Activated naive CD4-positive, alpha-beta T cell treated with anti-CD3 and anti-CD28 coated beads, Interleukin-2, amount 50 U/mL, for 24 hours (primary cell): ENCODE measurements at regions not wholly inside any gene's neighbourhood (a gene's known extent, or its start where the extent isn't known, plus 50 kb on each side); places are given as distances from the start of the nearest gene placed in this dataset.

Experiments used
- H3K27ac Mint-ChIP-seq: one replicate; pipeline ENCODE4 v1.8.0; 2021; ENCODE audit warnings: mild to moderate bottlenecking, mixed read lengths
- H3K27me3 Mint-ChIP-seq: one replicate; pipeline ENCODE4 v1.8.0; 2021; ENCODE audit warnings: mixed read lengths
- H3K36me3 Mint-ChIP-seq: one replicate; pipeline ENCODE4 v1.8.0; 2021; ENCODE audit warnings: mixed read lengths
- H3K4me1 Mint-ChIP-seq: one replicate; pipeline ENCODE4 v1.8.0; 2021; ENCODE audit warnings: mixed read lengths
- H3K4me3 Mint-ChIP-seq: one replicate; pipeline ENCODE4 v1.8.0; 2021; ENCODE audit warnings: mild to moderate bottlenecking, mixed read lengths
- H3K9me3 Mint-ChIP-seq: one replicate; pipeline ENCODE4 v1.8.0; 2021; ENCODE audit warnings: mixed read lengths

DNA sequence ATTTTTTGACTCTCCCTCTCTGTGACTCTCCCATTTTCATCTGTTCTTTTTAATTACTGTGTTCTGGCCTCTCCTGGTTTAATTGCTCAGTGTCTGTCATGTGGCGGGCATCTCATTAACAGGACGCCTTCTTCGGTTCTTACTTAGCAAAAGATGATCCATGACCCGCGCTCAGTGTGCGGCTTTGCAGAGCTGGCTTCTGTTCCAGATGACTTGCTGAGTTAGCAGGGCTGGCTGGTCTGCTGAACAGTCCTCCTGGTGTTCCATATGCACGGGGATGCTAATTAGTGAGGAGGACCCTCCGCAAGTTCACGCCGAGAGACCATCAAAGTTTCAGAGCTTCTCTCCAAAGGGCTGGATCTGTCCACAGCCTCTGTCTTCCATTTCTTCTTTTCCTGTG is 258.6 kb upstream of the MKI67 start:
- no peak overlapping the region for H3K4me3 Mint-ChIP-seq
- H3K27me3 Mint-ChIP-seq, result peaks cover 7% of the 10 kb centered on the region
- no peak overlapping the region for H3K27ac Mint-ChIP-seq
- H3K9me3 Mint-ChIP-seq, result no peaks in the 10 kb centered on the region
- H3K4me1 Mint-ChIP-seq, result no peaks in the 10 kb centered on the region
- no peaks in the 10 kb centered on the region for H3K36me3 Mint-ChIP-seq

DNA sequence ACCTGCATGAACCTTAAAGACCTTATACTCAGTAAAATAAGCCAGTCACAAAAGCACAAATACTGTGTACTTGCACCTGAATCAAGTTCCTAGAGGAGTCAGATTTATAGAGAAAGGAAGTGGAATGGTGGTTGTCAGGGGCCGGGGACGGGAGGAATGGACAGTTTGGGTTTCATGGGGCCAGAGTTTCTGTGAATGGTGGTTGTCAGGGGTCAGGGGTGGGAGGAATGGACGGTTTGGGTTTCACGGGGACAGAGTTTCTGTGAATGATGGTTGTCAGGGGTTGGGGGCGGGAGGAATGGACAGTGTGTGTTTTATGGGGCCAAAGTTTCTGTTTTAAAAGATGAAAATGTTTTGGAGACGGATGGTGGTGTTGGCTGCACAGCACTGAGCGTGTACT is 260.0 kb upstream of the MKI67 start:
- H3K9me3 Mint-ChIP-seq, result no peaks in the 10 kb centered on the region

DNA sequence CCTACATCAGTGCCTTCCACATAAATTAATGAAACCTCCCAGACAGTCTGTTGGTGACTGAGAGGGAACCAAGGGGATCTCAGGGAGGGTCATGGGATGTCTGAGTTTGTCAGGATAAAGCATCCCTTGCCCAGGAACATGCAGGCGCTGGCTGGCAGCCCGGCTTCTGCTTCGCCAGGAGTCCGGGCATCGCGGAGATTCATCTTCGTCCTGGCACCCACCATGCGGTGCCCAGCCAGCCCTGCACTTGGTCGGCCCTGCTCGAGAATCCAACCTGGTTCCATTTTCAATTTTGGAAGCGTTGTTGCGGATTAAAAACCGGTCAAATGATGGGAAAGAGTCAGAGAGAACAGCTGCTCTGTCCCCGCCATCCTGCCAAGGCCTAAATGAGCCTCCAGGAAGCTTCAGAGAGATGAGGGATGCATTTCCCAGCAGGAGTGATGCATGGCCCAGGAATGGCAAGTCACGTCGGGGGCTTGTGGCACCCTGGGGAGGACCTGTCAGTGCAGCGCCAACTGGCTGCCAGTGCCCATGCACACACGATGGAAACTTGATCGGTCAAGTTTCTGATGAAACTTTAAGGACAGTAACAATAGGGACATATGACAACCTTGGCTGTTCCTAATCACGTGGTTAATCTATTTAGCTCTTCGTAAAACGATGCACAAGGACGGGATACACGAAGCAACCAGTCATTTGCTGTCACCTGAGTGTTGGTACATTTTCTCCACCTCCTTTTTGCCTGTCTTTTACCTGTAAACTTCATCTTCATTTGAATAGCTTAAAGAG is 260.8 kb upstream of the MKI67 start:
- H3K27ac Mint-ChIP-seq, result no peak overlapping the region
- no peak overlapping the region for H3K4me3 Mint-ChIP-seq
- H3K36me3 Mint-ChIP-seq, result no peaks in the 10 kb centered on the region
- no peaks in the 10 kb centered on the region for H3K9me3 Mint-ChIP-seq
- no peaks in the 10 kb centered on the region for H3K4me1 Mint-ChIP-seq
- H3K27me3 Mint-ChIP-seq, result peaks cover 9% of the 10 kb centered on the region

More for the DNA sequence above, 260.0 kb upstream of the MKI67 start:
- Mint-ChIP-seq H3K27me3 (peaks cover 9% of the 10 kb centered on the region), H3K4me1 (no peaks in the 10 kb centered on the region), H3K27ac (no peak overlapping the region), H3K4me3 (no peak overlapping the region), H3K36me3 (no peaks in the 10 kb centered on the region)

DNA sequence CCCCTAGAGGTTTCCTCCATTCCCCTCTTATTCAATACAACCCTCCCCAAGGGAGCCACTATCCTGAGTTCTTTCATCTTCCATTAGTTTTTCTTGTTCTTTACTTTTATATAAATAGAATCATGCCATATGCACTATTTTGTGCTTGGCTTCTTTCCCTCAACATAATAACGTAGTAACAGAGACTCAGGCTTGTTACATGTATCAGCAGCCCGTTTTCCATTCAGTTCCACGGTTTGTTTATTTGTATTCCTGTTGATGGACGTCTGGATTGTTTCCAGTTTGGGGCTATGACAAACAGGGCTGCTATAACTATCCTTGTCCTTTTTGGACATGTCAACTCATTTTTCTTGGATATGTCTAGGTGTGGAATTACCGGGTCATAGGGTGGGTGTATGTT is 264.4 kb upstream of the MKI67 start:
- no peak overlapping the region for H3K27ac Mint-ChIP-seq
- H3K27me3 Mint-ChIP-seq, result peaks cover 12% of the 10 kb centered on the region
- no peaks in the 10 kb centered on the region for H3K4me1 Mint-ChIP-seq
- no peak overlapping the region for H3K4me3 Mint-ChIP-seq
- H3K9me3 Mint-ChIP-seq, result no peaks in the 10 kb centered on the region
- H3K36me3 Mint-ChIP-seq, result no peaks in the 10 kb centered on the region

DNA sequence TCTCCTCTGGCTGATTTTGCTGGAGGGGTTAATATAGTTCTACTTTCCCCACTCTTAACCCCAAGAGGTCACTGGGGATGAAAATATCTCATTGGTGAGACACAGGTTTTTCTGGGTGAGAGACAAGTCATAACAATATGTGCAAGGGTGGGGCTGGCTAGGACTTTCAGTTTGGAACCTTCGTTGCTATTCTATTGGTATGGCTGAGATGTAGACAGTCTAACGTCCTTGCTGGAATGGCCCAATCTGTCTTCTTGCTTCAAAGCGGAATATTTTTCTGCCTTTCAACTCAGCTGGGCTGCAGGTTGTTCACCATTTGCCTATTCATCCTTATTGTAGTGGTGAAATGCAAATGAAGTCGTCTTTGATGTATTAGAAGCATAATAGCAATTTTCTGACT is 267.3 kb upstream of the MKI67 start:
- no peaks in the 10 kb centered on the region for H3K9me3 Mint-ChIP-seq
- H3K4me3 Mint-ChIP-seq, result no peak overlapping the region
- H3K36me3 Mint-ChIP-seq, result no peaks in the 10 kb centered on the region
- H3K27me3 Mint-ChIP-seq, result peaks cover 10% of the 10 kb centered on the region
- H3K4me1 Mint-ChIP-seq, result no peaks in the 10 kb centered on the region
- H3K27ac Mint-ChIP-seq, result no peak overlapping the region

DNA sequence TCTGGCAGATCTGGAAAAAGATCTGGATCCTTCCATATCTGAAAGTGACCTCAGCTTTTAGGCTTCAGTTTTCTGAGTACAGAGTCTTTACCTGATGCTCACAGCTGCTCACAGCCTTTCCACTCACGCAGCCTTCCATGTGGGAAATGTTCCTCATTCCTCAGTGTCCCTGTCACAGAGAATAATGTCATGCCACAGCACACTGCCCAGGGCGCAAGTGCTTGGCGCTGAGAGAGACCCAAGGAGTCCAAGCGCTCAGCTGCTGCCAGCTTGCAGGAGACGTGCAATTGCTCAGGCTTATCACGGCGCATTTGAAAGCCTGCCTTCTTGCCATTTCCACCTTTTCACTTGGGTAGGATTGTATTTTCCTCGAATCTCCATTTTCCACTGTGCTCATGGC is 271.9 kb upstream of the MKI67 start:
- peaks cover 4% of the 10 kb centered on the region for H3K27me3 Mint-ChIP-seq
- H3K9me3 Mint-ChIP-seq, result peaks cover 13% of the 10 kb centered on the region
- no peak overlapping the region for H3K4me3 Mint-ChIP-seq
- no peak overlapping the region for H3K27ac Mint-ChIP-seq
- H3K4me1 Mint-ChIP-seq, result no peaks in the 10 kb centered on the region
- no peaks in the 10 kb centered on the region for H3K36me3 Mint-ChIP-seq

DNA sequence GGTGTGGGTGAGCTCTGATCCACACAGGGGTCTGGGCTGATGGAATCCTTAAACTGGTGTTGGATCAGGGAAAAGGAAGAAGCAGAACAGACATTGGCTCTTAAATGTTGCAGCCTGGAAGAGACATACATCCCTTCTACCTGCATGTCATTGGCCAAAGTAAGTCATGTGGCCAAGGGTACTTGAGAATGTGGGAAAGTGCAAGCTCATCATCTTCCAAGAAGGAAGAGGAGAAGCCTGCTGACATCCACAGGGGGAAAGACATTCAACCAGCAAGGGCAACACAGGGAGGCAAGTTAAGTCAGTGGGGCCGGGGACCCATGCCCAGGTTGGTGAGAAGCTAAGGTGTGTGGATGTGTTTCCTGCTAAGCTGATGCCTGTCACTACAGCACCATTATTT is 272.8 kb upstream of the MKI67 start:
- Mint-ChIP-seq H3K4me3 (no peak overlapping the region), H3K36me3 (no peaks in the 10 kb centered on the region), H3K27ac (no peak overlapping the region), H3K27me3 (peaks cover 4% of the 10 kb centered on the region), H3K4me1 (no peaks in the 10 kb centered on the region), H3K9me3 (peaks cover 13% of the 10 kb centered on the region)

DNA sequence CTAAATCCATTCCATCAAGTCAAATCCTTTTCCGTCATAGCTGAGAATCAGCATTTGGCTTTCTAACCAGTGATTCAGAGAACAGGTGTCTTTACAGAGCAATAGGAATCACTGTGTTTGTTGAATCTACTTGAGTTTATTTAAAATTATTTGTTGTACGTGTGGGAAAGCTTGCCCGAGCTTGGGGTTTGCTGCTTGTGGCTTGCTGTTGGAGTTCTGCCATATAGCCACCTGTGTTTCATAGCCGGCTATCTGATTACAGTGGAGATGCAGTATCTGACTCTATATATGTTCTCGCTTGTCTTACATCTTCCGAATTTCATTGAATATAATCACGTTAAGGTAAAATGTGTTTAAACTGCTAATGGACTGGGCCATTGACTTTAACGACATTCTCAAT is 274.3 kb upstream of the MKI67 start:
- Mint-ChIP-seq H3K4me3 (no peak overlapping the region), H3K4me1 (no peaks in the 10 kb centered on the region), H3K9me3 (peaks cover 13% of the 10 kb centered on the region), H3K36me3 (no peaks in the 10 kb centered on the region), H3K27me3 (no peaks in the 10 kb centered on the region), H3K27ac (no peak overlapping the region)

DNA sequence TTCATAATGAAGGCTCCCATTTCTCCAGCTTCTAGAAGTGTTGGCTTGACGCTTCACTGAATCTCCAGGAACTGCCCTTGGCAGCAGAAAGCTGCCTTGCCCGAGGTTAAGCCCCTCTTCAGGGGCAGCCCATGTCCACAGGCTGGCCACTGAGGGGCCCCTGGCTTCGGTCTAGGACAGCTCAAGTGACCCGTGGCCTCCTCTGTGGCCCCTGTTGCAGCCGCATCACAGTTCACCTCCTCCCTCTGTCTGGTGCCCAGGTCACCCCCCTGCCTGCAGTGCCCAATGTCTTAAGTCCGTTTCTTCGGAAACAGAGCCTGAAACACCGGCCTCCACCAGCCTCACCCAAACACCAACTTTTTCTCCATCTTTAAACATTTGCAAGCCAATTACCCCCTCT is 279.2 kb upstream of the MKI67 start:
- H3K4me3 Mint-ChIP-seq, result no peak overlapping the region
- H3K27me3 Mint-ChIP-seq, result no peaks in the 10 kb centered on the region
- peaks cover 13% of the 10 kb centered on the region for H3K9me3 Mint-ChIP-seq
- no peaks in the 10 kb centered on the region for H3K36me3 Mint-ChIP-seq
- no peaks in the 10 kb centered on the region for H3K4me1 Mint-ChIP-seq
- H3K27ac Mint-ChIP-seq, result no peak overlapping the region

DNA sequence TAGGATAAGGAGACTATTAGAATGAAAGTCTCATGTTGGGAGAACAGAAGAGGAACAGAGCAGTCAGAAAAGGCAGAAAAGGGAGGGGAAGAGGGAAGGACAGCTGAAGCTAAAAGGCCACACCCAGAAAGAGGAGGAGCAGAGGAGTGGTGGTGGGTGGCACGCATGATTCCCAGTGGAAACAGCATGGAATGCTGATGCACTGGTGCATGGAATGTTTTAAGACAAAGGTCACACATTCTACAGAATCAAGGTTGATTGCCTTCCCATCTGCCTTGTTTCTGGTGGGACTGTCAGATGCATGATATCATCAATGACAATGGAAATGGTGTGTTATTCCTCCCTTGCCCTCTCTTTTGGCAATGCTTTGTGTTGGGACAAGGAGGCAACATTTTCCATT is 285.4 kb upstream of the MKI67 start:
- Mint-ChIP-seq H3K4me1 (no peaks in the 10 kb centered on the region), H3K36me3 (no peaks in the 10 kb centered on the region), H3K9me3 (no peaks in the 10 kb centered on the region), H3K27me3 (peaks cover 2% of the 10 kb centered on the region), H3K4me3 (no peak overlapping the region), H3K27ac (no peak overlapping the region)

DNA sequence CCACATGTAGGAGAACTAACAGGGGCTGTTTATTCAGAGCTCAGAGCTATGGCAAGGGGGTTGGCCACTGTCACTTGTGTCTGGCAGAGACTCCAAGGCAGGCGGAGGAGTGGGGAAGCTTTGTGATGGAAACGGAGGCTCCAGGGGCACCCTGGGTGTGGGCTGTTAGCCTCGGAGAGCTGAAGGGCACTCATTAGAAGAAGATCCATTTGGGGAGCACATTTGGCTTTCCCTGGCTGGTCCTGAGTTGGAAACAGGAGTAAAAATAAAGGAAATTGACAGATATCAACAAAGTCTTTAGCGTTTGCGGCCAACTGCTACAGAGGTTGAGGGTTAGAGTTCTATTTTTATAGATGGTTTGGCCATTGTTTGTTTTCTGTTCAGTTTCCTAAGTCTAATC is 288.3 kb upstream of the MKI67 start:
- peaks cover 2% of the 10 kb centered on the region for H3K27me3 Mint-ChIP-seq
- no peaks in the 10 kb centered on the region for H3K4me1 Mint-ChIP-seq
- no peak overlapping the region for H3K4me3 Mint-ChIP-seq
- no peaks in the 10 kb centered on the region for H3K9me3 Mint-ChIP-seq
- H3K36me3 Mint-ChIP-seq, result no peaks in the 10 kb centered on the region
- no peak overlapping the region for H3K27ac Mint-ChIP-seq

DNA sequence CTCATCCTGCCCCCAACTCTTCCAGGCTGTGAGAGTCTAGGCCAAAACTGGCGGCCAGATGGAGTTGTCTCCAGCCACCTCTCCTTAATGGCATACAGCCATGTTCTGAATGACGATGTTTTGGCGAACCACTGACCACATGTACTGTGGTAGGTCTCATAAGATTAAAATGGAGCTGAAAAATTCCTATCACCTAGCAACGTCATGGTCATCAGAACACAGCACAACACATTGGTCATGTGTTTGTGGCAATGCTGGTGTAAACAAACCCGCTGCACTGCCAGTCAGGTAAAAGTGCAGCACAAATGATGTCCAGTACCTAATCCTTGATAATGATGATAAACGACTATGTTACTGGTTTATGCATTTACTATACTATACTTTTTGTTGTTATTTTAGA is 290.0 kb upstream of the MKI67 start:
- H3K27ac Mint-ChIP-seq, result no peak overlapping the region
- H3K4me1 Mint-ChIP-seq, result no peaks in the 10 kb centered on the region
- no peaks in the 10 kb centered on the region for H3K36me3 Mint-ChIP-seq
- H3K4me3 Mint-ChIP-seq, result no peak overlapping the region
- peaks cover 3% of the 10 kb centered on the region for H3K27me3 Mint-ChIP-seq
- H3K9me3 Mint-ChIP-seq, result no peaks in the 10 kb centered on the region

DNA sequence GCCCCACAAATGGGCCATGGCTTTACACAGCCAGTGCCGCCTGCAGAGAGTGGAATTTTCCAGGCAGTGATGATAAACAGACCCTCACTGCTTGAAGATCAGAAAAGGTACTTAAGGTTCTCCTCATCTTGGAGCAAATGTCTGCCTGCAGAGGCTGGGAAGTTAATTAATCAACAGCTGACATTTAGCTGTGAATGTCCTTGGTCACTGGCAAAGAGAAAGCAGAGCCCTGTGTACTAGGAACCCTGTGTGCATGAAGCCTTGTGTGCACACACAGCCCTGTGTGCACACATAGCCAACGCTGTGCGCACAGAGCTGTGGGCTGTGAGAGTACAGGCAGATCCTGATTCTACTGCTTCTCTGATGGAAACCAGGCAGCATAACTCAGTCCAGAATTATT is 291.6 kb upstream of the MKI67 start:
- Mint-ChIP-seq H3K27ac (no peak overlapping the region), H3K4me1 (no peaks in the 10 kb centered on the region), H3K9me3 (no peaks in the 10 kb centered on the region), H3K4me3 (no peak overlapping the region), H3K36me3 (no peaks in the 10 kb centered on the region), H3K27me3 (peaks cover 3% of the 10 kb centered on the region)

DNA sequence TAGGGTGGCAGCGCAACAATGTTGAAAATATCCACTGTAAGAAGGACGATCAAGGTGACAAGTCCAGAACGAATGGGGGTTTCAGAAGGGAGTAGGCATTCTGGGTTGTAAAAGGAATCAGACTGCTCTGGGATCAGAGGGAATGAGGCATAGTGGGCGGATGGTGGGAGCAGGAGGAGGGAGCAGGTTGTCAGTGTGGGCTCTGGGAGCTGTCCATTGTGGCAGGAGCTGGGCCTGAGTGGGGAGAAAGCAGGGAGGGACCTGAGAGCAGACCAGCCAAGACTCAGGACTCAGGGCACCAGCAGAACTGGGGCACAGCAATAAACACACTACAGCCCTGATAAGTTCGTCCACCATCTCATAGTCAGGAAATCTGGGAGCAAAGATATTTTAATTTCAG is 292.6 kb upstream of the MKI67 start:
- Mint-ChIP-seq H3K27me3 (peaks cover 1% of the 10 kb centered on the region), H3K4me1 (no peaks in the 10 kb centered on the region), H3K9me3 (no peaks in the 10 kb centered on the region), H3K4me3 (no peak overlapping the region), H3K36me3 (no peaks in the 10 kb centered on the region), H3K27ac (no peak overlapping the region)

DNA sequence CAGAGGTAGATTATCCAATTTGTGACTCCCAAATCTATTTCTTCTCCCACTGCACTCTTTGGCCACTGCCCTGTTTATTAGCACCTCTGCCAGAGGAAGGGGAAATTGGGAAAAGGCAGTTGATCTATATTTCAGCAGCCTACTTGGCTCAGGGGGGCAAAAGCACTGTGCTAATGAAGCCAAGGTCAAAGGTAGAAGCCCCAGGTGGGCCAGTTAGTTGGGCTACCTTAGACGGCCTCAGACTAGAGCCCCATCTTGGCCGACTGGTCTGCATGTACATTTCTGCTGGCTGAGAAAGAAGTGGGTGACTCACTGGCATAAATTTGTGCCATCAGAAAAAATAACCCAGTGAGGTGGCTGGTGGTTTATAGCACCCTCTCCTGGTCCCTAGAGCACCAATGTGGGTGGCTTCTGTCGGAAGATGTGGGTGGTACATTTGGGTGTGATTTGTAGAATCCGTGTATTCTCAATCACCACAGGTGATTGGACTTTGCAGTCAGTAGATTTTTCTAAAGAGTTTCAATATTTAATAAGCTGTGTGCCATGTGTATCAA is 293.3 kb upstream of the MKI67 start:
- no peaks in the 10 kb centered on the region for H3K36me3 Mint-ChIP-seq

DNA sequence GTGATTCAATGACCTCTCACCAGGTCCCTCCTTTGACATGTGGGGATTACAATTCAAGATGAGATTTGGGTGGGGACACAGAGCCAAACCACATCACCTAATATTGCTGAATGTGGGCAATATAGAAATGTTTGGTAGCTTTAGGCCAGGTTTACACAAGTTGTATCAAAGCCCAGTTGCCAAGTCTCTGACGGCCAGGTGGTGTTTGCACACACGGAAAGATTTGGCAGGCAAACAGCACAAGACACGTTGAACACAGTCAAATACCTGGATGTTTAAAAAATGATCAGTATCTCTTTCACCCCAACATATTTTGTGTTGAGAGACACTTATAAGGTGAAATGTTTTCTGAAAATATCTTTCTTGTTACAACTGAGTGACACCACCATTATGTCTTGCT is 294.4 kb upstream of the MKI67 start:
- no peak overlapping the region for H3K27ac Mint-ChIP-seq
- H3K4me1 Mint-ChIP-seq, result no peaks in the 10 kb centered on the region
- H3K36me3 Mint-ChIP-seq, result no peaks in the 10 kb centered on the region
- H3K9me3 Mint-ChIP-seq, result no peaks in the 10 kb centered on the region
- H3K4me3 Mint-ChIP-seq, result no peak overlapping the region
- peaks cover 1% of the 10 kb centered on the region for H3K27me3 Mint-ChIP-seq

More for the DNA sequence above, 293.3 kb upstream of the MKI67 start:
- Mint-ChIP-seq H3K4me3 (no peak overlapping the region), H3K4me1 (no peaks in the 10 kb centered on the region), H3K27me3 (peaks cover 1% of the 10 kb centered on the region), H3K27ac (no peak overlapping the region), H3K9me3 (no peaks in the 10 kb centered on the region)
